K562 (cell line): ENCODE measurements at regions not wholly inside any gene's neighbourhood (a gene's known extent, or its start where the extent isn't known, plus 50 kb on each side); places are given as distances from the start of the nearest gene placed in this dataset.
A peak's percentile ranks its signal among the peaks of the same experiment; 100 is the strongest.

Experiments used
- BRD9 ChIP-seq: fragments of 450-650 bp; IDR thresholded peaks from 2 replicates; pipeline ENCODE4 v1.6.1; 2018; ENCODE audit warnings: low read depth; ENCODE audit not compliant: partially characterized antibody
- CBX2 ChIP-seq: fragments of 200-600 bp; sonication (generic); IDR thresholded peaks from one replicate; pipeline ENCODE4 v1.6.1; 2012; ENCODE audit warnings: mild to moderate bottlenecking, low read length, inconsistent platforms; ENCODE audit not compliant: insufficient read depth, poor library complexity, severe bottlenecking
- CREB3L1 ChIP-seq: fragments of 450-650 bp; IDR thresholded peaks from 2 replicates; pipeline ENCODE4 v1.6.1; 2014; ENCODE audit warnings: low read depth, mild to moderate bottlenecking, moderate library complexity, borderline replicate concordance
- HES1 ChIP-seq: fragments of 450-650 bp; IDR thresholded peaks from 2 replicates; pipeline ENCODE4 v1.6.1; 2016; ENCODE audit warnings: low read depth, mild to moderate bottlenecking, moderate library complexity
- KAT8 ChIP-seq: fragments of 450-650 bp; IDR thresholded peaks from 2 replicates; pipeline ENCODE4 v1.6.1; 2016; ENCODE audit warnings: low read depth, mild to moderate bottlenecking
- KDM1A ChIP-seq, 2 experiments: fragments of 450-650 bp; IDR thresholded peaks; 2 replicates each; pipeline ENCODE4 v1.6.1; 2016; ENCODE audit warnings: mild to moderate bottlenecking in 2 of 2
- NCOR1 ChIP-seq: fragments of 450-650 bp; IDR thresholded peaks from 2 replicates; pipeline ENCODE4 v1.6.1; 2016; ENCODE audit warnings: mild to moderate bottlenecking, moderate library complexity
- NELFE ChIP-seq: IDR thresholded peaks from 2 replicates; pipeline ENCODE4 v1.6.1; 2011; ENCODE audit warnings: mild to moderate bottlenecking; ENCODE audit not compliant: insufficient read depth, insufficient read length
- NFIX ChIP-seq: fragments of 250-450 bp; sonication (Bioruptor Pico); IDR thresholded peaks from 2 replicates; pipeline ENCODE4 v1.4.0; 2020; ENCODE audit warnings: low read depth, mild to moderate bottlenecking, moderate library complexity
- RREB1 ChIP-seq: fragments of 250-450 bp; sonication (Bioruptor Pico); IDR thresholded peaks from 2 replicates; pipeline ENCODE4 v1.4.0; 2020
- SIN3B ChIP-seq: fragments of 450-650 bp; IDR thresholded peaks from 2 replicates; pipeline ENCODE4 v1.6.1; 2017; ENCODE audit warnings: low read depth, mild to moderate bottlenecking, moderate library complexity
- TGIF2 ChIP-seq: sonication (generic); formaldehyde crosslinking; IDR thresholded peaks from 2 replicates; pipeline ENCODE4 v1.8.1; 2022; ENCODE audit warnings: mild to moderate bottlenecking, missing genetic modification reagents, moderate library complexity
- ZHX1 ChIP-seq: fragments of 150-350 bp; conservative IDR thresholded peaks from 2 replicates; pipeline ENCODE4 v1.6.1; 2014; ENCODE audit warnings: low read length
- ZNF184 ChIP-seq: sonication (generic); formaldehyde crosslinking; IDR thresholded peaks from 2 replicates; pipeline ENCODE4 v1.5.0; 2020; ENCODE audit warnings: missing genetic modification reagents
- ZNF354B ChIP-seq: fragments of 250-450 bp; sonication (Bioruptor Pico); IDR thresholded peaks from 2 replicates; pipeline ENCODE4 v1.4.0; 2020
- ZNF436 ChIP-seq: fragments of 250-450, 450-650 bp; sonication (Bioruptor Pico); formaldehyde crosslinking; IDR thresholded peaks from 2 replicates; pipeline ENCODE4 v1.7.0; 2020; ENCODE audit warnings: mild to moderate bottlenecking
- ZNF75A ChIP-seq: fragments of 450-650 bp; formaldehyde crosslinking; IDR thresholded peaks from 2 replicates; pipeline ENCODE4 v1.4.0; 2020; ENCODE audit warnings: mild to moderate bottlenecking
- ZNF764 ChIP-seq: fragments of 250-450 bp; sonication (Bioruptor Pico); IDR thresholded peaks from 2 replicates; pipeline ENCODE4 v1.4.0; 2020; ENCODE audit warnings: low read depth, mild to moderate bottlenecking, moderate library complexity
- ZNF77 ChIP-seq: fragments of 250-450 bp; sonication (Bioruptor Pico); IDR thresholded peaks from 2 replicates; pipeline ENCODE4 v1.5.0; 2020

GRCh38 chr3:178325330-178325729 is 210.9 kb upstream of the KCNMB2 start (continued):
- TF ChIP-seq KAT8, result no peak
- TF ChIP-seq NFIX (CRISPR knock-in tag), result no peak
- no peak for TF ChIP-seq HES1
- no peak for TF ChIP-seq NCOR1
- TF ChIP-seq CREB3L1, result no peak
- no peak for TF ChIP-seq NELFE
- no peak for TF ChIP-seq CBX2
- TF ChIP-seq RREB1 (CRISPR knock-in tag), result no peak
- TF ChIP-seq ZNF77 (CRISPR knock-in tag), result no peak
- peak; percentile 50 for TF ChIP-seq BRD9
- TF ChIP-seq SIN3B, result no peak
- no peak for TF ChIP-seq ZNF184 (CRISPR knock-in tag)
- peak in 1 of 2 experiments; percentile 16; a peak in 1 of 4 replicates for TF ChIP-seq KDM1A (IDR thresholded peaks at IDR 0.05)
- TF ChIP-seq ZNF75A (CRISPR knock-in tag), result no peak
- TF ChIP-seq TGIF2 (CRISPR knock-in tag), result no peak
- TF ChIP-seq ZNF764 (CRISPR knock-in tag), result no peak
- TF ChIP-seq ZNF354B (CRISPR knock-in tag), result no peak
- TF ChIP-seq ZNF436 (CRISPR knock-in tag), result no peak
- no peak for TF ChIP-seq ZHX1
